Gastrocnemius medialis (tissue), 4 donors: ENCODE measurements at regions not wholly inside any gene's neighbourhood (a gene's known extent, or its start where the extent isn't known, plus 50 kb on each side); places are given as distances from the start of the nearest gene placed in this dataset.

Experiments
- ATAC-seq, 2 donors: fragments of 150-250 bp; one replicate each; pipeline ENCODE4 v1.9.1; 2016
- DNase-seq, 2 donors: peaks; one replicate each; pipeline ENCODE4 v3.0.0-alpha.2; 2019
- H3K27ac ChIP-seq, 4 donors: fragments of 200-600 bp; sonication (generic); 1 replicate in 1 of 4; 2 replicates in 3 of 4; pipeline ENCODE4 v1.5.1; 2016 to 2018; ENCODE audit warnings: mild to moderate bottlenecking in 2 of 4, moderate library complexity in 1 of 4
- H3K27me3 ChIP-seq, 3 donors: fragments of 200-600 bp; sonication (generic) in 2 of 3; 1 replicate in 1 of 3; 2 replicates in 2 of 3; pipeline versions ENCODE4 v1.5.1 to v1.6.0; 2016 to 2019; ENCODE audit warnings: mild to moderate bottlenecking in 1 of 3, moderate library complexity in 1 of 3
- H3K36me3 ChIP-seq, 2 donors: fragments of 200-600 bp; sonication (generic) in 1 of 2; one replicate each; pipeline ENCODE4 v1.5.1; 2017 to 2018
- H3K4me1 ChIP-seq, 2 donors: fragments of 200-600 bp; sonication (generic) in 1 of 2; one replicate each; pipeline ENCODE4 v1.5.1; 2016 to 2017; ENCODE audit warnings: mild to moderate bottlenecking in 2 of 2
- H3K4me3 ChIP-seq, 4 donors: fragments of 200-600 bp; sonication (generic) in 3 of 4; 1 replicate in 1 of 4; 2 replicates in 3 of 4; pipeline ENCODE4 v1.5.1; 2016 to 2019; ENCODE audit warnings: mild to moderate bottlenecking in 2 of 4
- H3K9me3 ChIP-seq, 3 donors: fragments of 200-600 bp; sonication (generic) in 2 of 3; 1 replicate in 1 of 3; 2 replicates in 2 of 3; pipeline ENCODE4 v1.5.1; 2016 to 2019
- POLR2A ChIP-seq, 2 donors: fragments of 450-650 bp; IDR thresholded peaks; one replicate each; pipeline ENCODE4 v1.6.1; 2017; ENCODE audit warnings: antibody characterized with exemption in 2 of 2, mild to moderate bottlenecking in 2 of 2, moderate library complexity in 2 of 2
- in situ Hi-C, 4 donors: fragments of 200-750 bp; cut with MboI; loops; one replicate each; pipeline versions ENCODE4 v1.15.0 to v1.8.0; 2017; ENCODE audit warnings: low sequenced_read_pairs in 4 of 4
- intact Hi-C: fragments of 100-400 bp; cut with DNase I; formaldehyde crosslinking; loops from one replicate; pipeline ENCODE4 v1.15.1; 2023; ENCODE audit warnings: low total_unique reads
- TF ChIP-seq, protein P1 (sequence below), 5 experiments: fragments of 450-650 bp in 3 of 5; fragments of 200-600 bp in 2 of 5; sonication (generic) in 2 of 5; IDR thresholded peaks in 4 of 5; conservative IDR thresholded peaks in 1 of 5; 1 replicate in 4 of 5; 2 replicates in 1 of 5; pipeline ENCODE4 v1.5.1; 2016 to 2019; ENCODE audit warnings: antibody characterized with exemption in 5 of 5, mild to moderate bottlenecking in 3 of 5, moderate library complexity in 3 of 5

- no peak overlapping the region for H3K4me3 ChIP-seq
- DNase-seq (no peak), ATAC-seq (no peak)
- in situ Hi-C loops: loop anchor here in 3 of 4 donors (10.0 to 25.0 kb wide), 3 partner anchors 551 to 649 kb away; no protein-coding TSS in a partner anchor
- peak overlapping the region in 3 of 4 donors; percentile 21 to 39 (median 35) for H3K27ac ChIP-seq
- no peaks in the 10 kb centered on the region for H3K27me3 ChIP-seq
- no peaks in the 10 kb centered on the region for H3K9me3 ChIP-seq
- intact Hi-C loops: loop anchor here (1.0 to 10.0 kb wide), 4 partner anchors 23 to 640 kb away; no protein-coding TSS in a partner anchor
- no peak for TF ChIP-seq POLR2A (IDR thresholded peaks at IDR 0.05)
- peaks cover 0 to 5% of the 10 kb centered on the region in 2 donors for H3K4me1 ChIP-seq
- H3K36me3 ChIP-seq: no peaks in the 10 kb centered on the region
Measured at GRCh38 chr10:44311563-44312051, 73.3 kb downstream of the CXCL12 start.

DNA sequence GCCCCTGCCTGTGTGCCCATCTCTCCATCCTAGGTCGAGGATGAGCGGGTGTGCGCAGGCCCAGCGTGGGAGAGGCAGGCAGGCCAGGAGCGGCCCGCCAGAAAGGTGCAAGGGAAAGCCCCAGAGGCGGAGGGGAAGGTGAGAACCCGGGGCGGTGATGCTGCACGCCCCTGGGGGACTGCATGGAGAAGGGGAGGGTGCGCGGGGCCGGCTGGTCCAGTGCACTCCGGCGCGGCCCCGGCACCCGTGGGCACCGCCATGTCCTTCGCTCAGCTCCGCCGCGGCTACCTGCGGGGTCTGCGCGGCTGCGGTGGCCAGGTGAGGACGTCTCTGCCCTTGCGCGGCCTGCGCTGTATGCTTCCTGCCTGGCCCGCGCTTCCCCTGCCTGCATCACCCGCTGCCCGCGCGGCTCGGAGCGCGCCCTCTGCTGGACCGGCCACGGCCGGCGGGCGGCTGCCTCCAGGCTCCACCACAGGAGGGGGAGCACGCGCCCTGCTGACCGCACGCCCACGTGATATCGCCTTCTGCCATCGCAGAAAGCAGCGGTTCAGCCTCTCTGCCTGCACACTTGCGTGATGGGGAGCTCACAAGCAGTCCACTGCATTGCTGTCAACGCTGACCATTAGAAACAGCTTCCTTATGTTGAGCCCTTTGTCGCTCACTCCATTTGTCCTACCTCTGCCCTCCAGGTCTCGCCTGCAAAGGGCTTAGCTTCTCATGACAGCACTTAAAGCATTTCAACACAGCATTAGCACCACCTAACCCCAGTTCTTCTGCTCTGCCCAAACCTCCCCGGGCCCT, 73.9 kb downstream of the CXCL12 start:
- intact Hi-C loops: loop anchor here (1.0 to 10.0 kb wide), 4 partner anchors 23 to 640 kb away; no protein-coding TSS in a partner anchor
- Histone ChIP-seq H3K27me3 (no peaks in the 10 kb centered on the region), H3K4me3 (peak overlapping the region; percentile 27 to 62 (median 36)), H3K27ac (peak overlapping the region in 3 of 4 donors; percentile 21 to 39 (median 35)), H3K4me1 (peaks cover 0 to 8% of the 10 kb centered on the region in 2 donors), H3K9me3 (no peaks in the 10 kb centered on the region), H3K36me3 (no peaks in the 10 kb centered on the region)
- in situ Hi-C loops: loop anchor here in 3 of 4 donors (10.0 to 25.0 kb wide), 3 partner anchors 551 to 649 kb away; no protein-coding TSS in a partner anchor
- peak; percentile 80 to 88 for DNase-seq
- ATAC-seq: peak; percentile 73 to 83
- TF ChIP-seq, protein P1, sequence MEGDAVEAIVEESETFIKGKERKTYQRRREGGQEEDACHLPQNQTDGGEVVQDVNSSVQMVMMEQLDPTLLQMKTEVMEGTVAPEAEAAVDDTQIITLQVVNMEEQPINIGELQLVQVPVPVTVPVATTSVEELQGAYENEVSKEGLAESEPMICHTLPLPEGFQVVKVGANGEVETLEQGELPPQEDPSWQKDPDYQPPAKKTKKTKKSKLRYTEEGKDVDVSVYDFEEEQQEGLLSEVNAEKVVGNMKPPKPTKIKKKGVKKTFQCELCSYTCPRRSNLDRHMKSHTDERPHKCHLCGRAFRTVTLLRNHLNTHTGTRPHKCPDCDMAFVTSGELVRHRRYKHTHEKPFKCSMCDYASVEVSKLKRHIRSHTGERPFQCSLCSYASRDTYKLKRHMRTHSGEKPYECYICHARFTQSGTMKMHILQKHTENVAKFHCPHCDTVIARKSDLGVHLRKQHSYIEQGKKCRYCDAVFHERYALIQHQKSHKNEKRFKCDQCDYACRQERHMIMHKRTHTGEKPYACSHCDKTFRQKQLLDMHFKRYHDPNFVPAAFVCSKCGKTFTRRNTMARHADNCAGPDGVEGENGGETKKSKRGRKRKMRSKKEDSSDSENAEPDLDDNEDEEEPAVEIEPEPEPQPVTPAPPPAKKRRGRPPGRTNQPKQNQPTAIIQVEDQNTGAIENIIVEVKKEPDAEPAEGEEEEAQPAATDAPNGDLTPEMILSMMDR (IDR thresholded peaks at IDR 0.05 in 4 of 5, conservative IDR thresholded peaks at IDR 0.05 in 1 of 5): peak; percentile 85 to 97 (median 93)
- no peak for TF ChIP-seq POLR2A (IDR thresholded peaks at IDR 0.05)

GRCh38 chr10:44309939-44310761, 74.7 kb downstream of the CXCL12 start:
- no peaks in the 10 kb centered on the region for H3K36me3 ChIP-seq
- in situ Hi-C loops: loop anchor here (5.0 to 25.0 kb wide), 5 partner anchors 75 to 648 kb away; partner anchors contain the start of gene CXCL12 (in 3 of the 4)
- H3K4me3 ChIP-seq: peak overlapping the region in 2 of 4 donors; percentile 31 to 42
- TF ChIP-seq, protein P1 (IDR thresholded peaks at IDR 0.05 in 4 of 5, conservative IDR thresholded peaks at IDR 0.05 in 1 of 5): no peak
- no peak for TF ChIP-seq POLR2A (IDR thresholded peaks at IDR 0.05)
- H3K4me1 ChIP-seq: peaks cover 0 to 11% of the 10 kb centered on the region in 2 donors
- no peaks in the 10 kb centered on the region for H3K9me3 ChIP-seq
- no peaks in the 10 kb centered on the region for H3K27me3 ChIP-seq
- DNase-seq: no peak
- no peak for ATAC-seq
- intact Hi-C loops: loop anchor here (5.0 to 10.0 kb wide), 2 partner anchors 555 to 618 kb away; no protein-coding TSS in a partner anchor
- H3K27ac ChIP-seq: peak overlapping the region in 1 of 4 donors; percentile 21

- Histone ChIP-seq H3K4me1 (peaks cover 0 to 11% of the 10 kb centered on the region in 2 donors), H3K27me3 (no peaks in the 10 kb centered on the region), H3K36me3 (no peaks in the 10 kb centered on the region), H3K27ac (no peak overlapping the region), H3K4me3 (no peak overlapping the region), H3K9me3 (no peaks in the 10 kb centered on the region)
- no peak for ATAC-seq
- DNase-seq: no peak
- intact Hi-C loops (no loop called here), in situ Hi-C loops (loop anchor here in 3 of 4 donors (5.0 to 25.0 kb wide), 4 partner anchors 75 to 647 kb away; partner anchors contain the start of gene CXCL12 (in 3 of the 3))
- TF ChIP-seq, protein P1 (IDR thresholded peaks at IDR 0.05 in 4 of 5, conservative IDR thresholded peaks at IDR 0.05 in 1 of 5): no peak
- TF ChIP-seq POLR2A (IDR thresholded peaks at IDR 0.05): no peak
Measured at GRCh38 chr10:44309361-44309760, 75.5 kb downstream of the CXCL12 start.
